GM21528 (cell line): ENCODE measurements at regions not wholly inside any gene's neighbourhood (a gene's known extent, or its start where the extent isn't known, plus 50 kb on each side); places are given as distances from the start of the nearest gene placed in this dataset.

Experiments
- ATAC-seq: cut with Tn5 transposase; IDR thresholded peaks from one replicate; pipeline ENCODE4 v1.9.1; 2021; ENCODE audit warnings: mild to moderate bottlenecking, moderate library complexity; ENCODE audit not compliant: unreplicated experiment, low FRiP score

GRCh38 chr11:71334191-71334590 lies 81.8 kb upstream of the SHANK2 start:
- no peak for ATAC-seq

- no peak for ATAC-seq
Measured at GRCh38 chr11:71333473-71333872, 81.1 kb upstream of the SHANK2 start.

- ATAC-seq = no peak
Measured at GRCh38 chr11:71332447-71332846, 80.1 kb upstream of the SHANK2 start.

- no peak for ATAC-seq
Measured at GRCh38 chr11:71332046-71332445, 79.7 kb upstream of the SHANK2 start.

GRCh38 chr11:71331631-71332030 lies 79.3 kb upstream of the SHANK2 start:
- ATAC-seq = no peak

- ATAC-seq = no peak
Measured at GRCh38 chr11:71330996-71331395, 78.6 kb upstream of the SHANK2 start.

GRCh38 chr11:71330349-71330748 lies 78.0 kb upstream of the SHANK2 start:
- no peak for ATAC-seq

GRCh38 chr11:71329786-71330185 lies 77.4 kb upstream of the SHANK2 start:
- ATAC-seq = no peak

- no peak for ATAC-seq
Measured at GRCh38 chr11:71329165-71329510, 76.8 kb upstream of the SHANK2 start.

GRCh38 chr11:71327156-71328085 lies 75.0 kb upstream of the SHANK2 start:
- no peak for ATAC-seq

GRCh38 chr11:71326328-71326940 lies 74.1 kb upstream of the SHANK2 start:
- ATAC-seq = no peak

GRCh38 chr11:71325418-71326327 lies 73.3 kb upstream of the SHANK2 start:
- ATAC-seq = no peak

- no peak for ATAC-seq
Measured at GRCh38 chr11:71324788-71325417, 72.5 kb upstream of the SHANK2 start.

- no peak for ATAC-seq
Measured at GRCh38 chr11:71323876-71324526, 71.6 kb upstream of the SHANK2 start.

GRCh38 chr11:71322861-71323582 lies 70.6 kb upstream of the SHANK2 start:
- no peak for ATAC-seq

GRCh38 chr11:71322192-71322735 lies 69.9 kb upstream of the SHANK2 start:
- no peak for ATAC-seq

GRCh38 chr11:71321433-71322191 lies 69.2 kb upstream of the SHANK2 start:
- no peak for ATAC-seq

GRCh38 chr11:71316701-71317100 lies 64.3 kb upstream of the SHANK2 start:
- no peak for ATAC-seq
